ES-I3 (cell line): ENCODE measurements at regions not wholly inside any gene's neighbourhood (a gene's known extent, or its start where the extent isn't known, plus 50 kb on each side); places are given as distances from the start of the nearest gene placed in this dataset.
"Not testable (repeated sequence)": the region's sequence is repeated elsewhere in the genome, so short reads cannot be mapped to it uniquely, and the experiment has no call there.

Experiments
- H3K36me3 ChIP-seq: 2 replicates; pipeline ENCODE4 v1.6.1; 2013; ENCODE audit warnings: mild to moderate bottlenecking, low read length, control low read depth, moderate library complexity; ENCODE audit not compliant: insufficient read depth
- H3K4me1 ChIP-seq: 2 replicates; pipeline ENCODE4 v1.6.1; 2013; ENCODE audit warnings: mild to moderate bottlenecking, control low read depth, low read length; ENCODE audit not compliant: insufficient read depth
- H3K9ac ChIP-seq: 2 replicates; pipeline ENCODE4 v1.6.1; 2013; ENCODE audit warnings: low read depth, mild to moderate bottlenecking, low read length, moderate library complexity
- H3K9me3 ChIP-seq: 2 replicates; pipeline ENCODE4 v1.6.1; 2013; ENCODE audit warnings: mild to moderate bottlenecking, low read length, moderate library complexity; ENCODE audit not compliant: control insufficient read depth, insufficient read depth

- Histone ChIP-seq H3K9me3 (no peaks in the 10 kb centered on the region), H3K9ac (no peak overlapping the region), H3K4me1 (no peaks in the 10 kb centered on the region; the same call in 1 of the 2 replicates), H3K36me3 (no peaks in the 10 kb centered on the region)
Observed at GRCh38 chr7:92904244-92905131, 68.1 kb upstream of the CDK6 start.

- H3K36me3 ChIP-seq, result no peaks in the 10 kb centered on the region
- no peaks in the 10 kb centered on the region for H3K4me1 ChIP-seq
- no peak overlapping the region for H3K9ac ChIP-seq
- H3K9me3 ChIP-seq, result no peaks in the 10 kb centered on the region
Observed at GRCh38 chr7:92898798-92899197, 62.4 kb upstream of the CDK6 start.

- not testable (repeated sequence) for H3K9me3 ChIP-seq, H3K36me3 ChIP-seq, H3K4me1 ChIP-seq
Observed at GRCh38 chr7:92894857-92895256, 58.5 kb upstream of the CDK6 start.

GRCh38 chr7:92889081-92889480 lies 52.7 kb upstream of the CDK6 start:
- Histone ChIP-seq H3K36me3 (no peaks in the 10 kb centered on the region), H3K4me1 (no peaks in the 10 kb centered on the region), H3K9me3 (no peaks in the 10 kb centered on the region), H3K9ac (no peak overlapping the region)

More at GRCh38 chr7:92894857-92895256, 58.5 kb upstream of the CDK6 start:
- not testable (repeated sequence) for H3K9ac ChIP-seq
